Large intestine (tissue), 3 donors: ENCODE measurements at regions not wholly inside any gene's neighbourhood (a gene's known extent, or its start where the extent isn't known, plus 50 kb on each side); places are given as distances from the start of the nearest gene placed in this dataset.
A peak's percentile ranks its signal among the peaks of the same experiment; 100 is the strongest.

ENCODE experiments used
- DNase-seq, 2 donors: peaks; one replicate each; pipeline versions ENCODE4 v3.0.0 to v3.0.0-alpha.2; 2013
- H3K27ac ChIP-seq: one replicate; pipeline ENCODE4 v1.5.1; 2013; ENCODE audit warnings: low read length
- H3K27me3 ChIP-seq: 2 replicates; pipeline ENCODE4 v1.6.1; 2013; ENCODE audit warnings: low read length; ENCODE audit not compliant: control insufficient read depth, insufficient read depth
- H3K36me3 ChIP-seq: 2 replicates; pipeline ENCODE4 v1.6.1; 2013; ENCODE audit warnings: low read length; ENCODE audit not compliant: control insufficient read depth, insufficient read depth
- H3K4me1 ChIP-seq: one replicate; pipeline ENCODE4 v1.6.1; 2013; ENCODE audit warnings: low read length; ENCODE audit not compliant: control insufficient read depth, insufficient read depth
- H3K4me3 ChIP-seq: one replicate; pipeline ENCODE4 v1.5.1; 2013; ENCODE audit warnings: low read length
- H3K9me3 ChIP-seq: one replicate; pipeline ENCODE4 v1.6.1; 2013; ENCODE audit warnings: mild to moderate bottlenecking, low read depth, low read length, moderate library complexity; ENCODE audit not compliant: control insufficient read depth
- WGBS: methylation state at CpG from one replicate; pipeline ENCODE4 v1.1.5; 2013; ENCODE audit warnings: low lambda C conversion rate; ENCODE audit not compliant: insufficient coverage; 5-methylcytosine and 5-hydroxymethylcytosine counted together

GRCh38 chr1:29896791-29897714 lies 660.7 kb downstream of the PTPRU start:
- H3K4me1 ChIP-seq = no peaks in the 10 kb centered on the region
- H3K27ac ChIP-seq = no peak overlapping the region
- 63% methylated on average over 3 of the region's 12 CpGs for WGBS
- H3K36me3 ChIP-seq = no peaks in the 10 kb centered on the region
- H3K9me3 ChIP-seq = no peaks in the 10 kb centered on the region
- H3K27me3 ChIP-seq = peaks cover 12% of the 10 kb centered on the region
- H3K4me3 ChIP-seq = no peak overlapping the region
- DNase-seq = peak in 1 of 2 donors; percentile 26

GRCh38 chr1:29896300-29896699 lies 660.0 kb downstream of the PTPRU start:
- H3K4me1 ChIP-seq = no peaks in the 10 kb centered on the region
- peaks cover 6% of the 10 kb centered on the region for H3K27me3 ChIP-seq
- no peak overlapping the region for H3K27ac ChIP-seq
- DNase-seq = no peak
- H3K4me3 ChIP-seq = no peak overlapping the region
- no peaks in the 10 kb centered on the region for H3K36me3 ChIP-seq
- WGBS = 80% methylated on average over 1 of the region's 3 CpGs
- no peaks in the 10 kb centered on the region for H3K9me3 ChIP-seq

DNA sequence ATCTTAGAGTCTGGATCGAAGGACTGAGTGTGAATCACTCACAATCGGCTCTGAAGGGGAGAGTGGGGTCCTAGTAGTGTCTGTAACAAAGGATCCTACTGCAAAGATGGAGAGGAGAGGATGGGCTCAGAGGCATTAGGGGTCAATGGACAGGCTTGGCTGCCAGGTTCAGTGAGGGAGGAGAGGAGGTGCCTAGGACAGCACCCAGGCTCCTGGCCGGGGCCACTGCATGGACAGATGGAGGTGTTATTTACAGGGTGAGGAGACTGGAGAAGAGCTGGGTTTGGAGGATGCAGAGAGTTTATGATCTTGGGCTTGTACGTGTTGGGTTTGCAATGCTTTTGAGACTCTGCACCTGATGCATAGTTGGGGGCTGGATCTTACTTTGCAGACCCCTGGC lies 658.9 kb downstream of the PTPRU start:
- peaks cover 8% of the 10 kb centered on the region for H3K27me3 ChIP-seq
- DNase-seq = no peak
- no peaks in the 10 kb centered on the region for H3K9me3 ChIP-seq
- H3K4me1 ChIP-seq = no peaks in the 10 kb centered on the region
- H3K4me3 ChIP-seq = no peak overlapping the region
- H3K36me3 ChIP-seq = no peaks in the 10 kb centered on the region
- H3K27ac ChIP-seq = no peak overlapping the region
- WGBS = 83% methylated on average over 2 of the region's 4 CpGs

DNA sequence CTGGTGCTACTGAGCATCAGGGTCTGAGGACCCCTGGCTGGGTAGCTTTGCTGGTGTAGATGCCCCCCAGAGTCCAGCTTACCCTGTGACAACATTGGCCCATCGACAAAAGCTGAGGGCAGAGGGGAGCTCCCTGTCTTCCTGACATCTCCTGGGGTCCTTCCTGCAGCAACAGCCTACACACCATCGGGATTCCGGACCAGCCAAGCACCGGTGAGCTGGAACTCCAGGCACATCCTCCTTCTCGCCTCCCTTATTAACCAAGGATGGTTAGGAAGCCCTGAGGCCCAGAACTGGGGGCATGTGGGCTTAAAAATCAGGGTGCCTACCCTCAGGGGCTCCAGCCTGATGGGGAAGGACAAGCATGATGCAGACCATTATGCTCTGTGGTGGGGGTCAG lies 658.0 kb downstream of the PTPRU start:
- H3K4me3 ChIP-seq = no peak overlapping the region
- no peaks in the 10 kb centered on the region for H3K9me3 ChIP-seq
- H3K36me3 ChIP-seq = no peaks in the 10 kb centered on the region
- H3K4me1 ChIP-seq = no peaks in the 10 kb centered on the region
- WGBS = no CpG with 5 or more reads among the region's 5 CpGs
- peaks cover 9% of the 10 kb centered on the region for H3K27me3 ChIP-seq
- DNase-seq = no peak
- H3K27ac ChIP-seq = no peak overlapping the region

DNA sequence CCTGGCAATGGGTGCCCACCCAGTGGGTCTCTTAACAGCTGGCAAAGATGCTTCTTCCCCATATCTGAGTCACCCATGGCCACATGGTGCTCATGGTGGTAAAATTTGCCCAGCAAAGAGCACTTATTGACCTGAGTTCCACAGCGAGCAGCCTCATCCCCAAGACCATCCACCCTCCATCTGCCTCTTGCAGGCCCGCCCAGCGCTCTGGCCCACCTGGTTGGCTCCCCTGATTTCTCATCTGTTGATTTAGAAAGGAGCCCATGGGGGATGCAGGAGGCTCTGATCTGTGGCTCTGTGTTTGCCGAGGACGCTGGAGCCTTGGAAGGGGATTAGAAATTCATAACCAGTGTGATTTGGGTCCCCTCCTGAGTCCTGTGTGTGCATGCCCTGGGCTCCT lies 657.5 kb downstream of the PTPRU start:
- Histone ChIP-seq H3K27me3 (peaks cover 9% of the 10 kb centered on the region), H3K36me3 (no peaks in the 10 kb centered on the region), H3K9me3 (no peaks in the 10 kb centered on the region), H3K4me3 (no peak overlapping the region), H3K4me1 (no peaks in the 10 kb centered on the region), H3K27ac (no peak overlapping the region)
- no peak for DNase-seq
- WGBS = no CpG with 5 or more reads among the region's 5 CpGs

DNA sequence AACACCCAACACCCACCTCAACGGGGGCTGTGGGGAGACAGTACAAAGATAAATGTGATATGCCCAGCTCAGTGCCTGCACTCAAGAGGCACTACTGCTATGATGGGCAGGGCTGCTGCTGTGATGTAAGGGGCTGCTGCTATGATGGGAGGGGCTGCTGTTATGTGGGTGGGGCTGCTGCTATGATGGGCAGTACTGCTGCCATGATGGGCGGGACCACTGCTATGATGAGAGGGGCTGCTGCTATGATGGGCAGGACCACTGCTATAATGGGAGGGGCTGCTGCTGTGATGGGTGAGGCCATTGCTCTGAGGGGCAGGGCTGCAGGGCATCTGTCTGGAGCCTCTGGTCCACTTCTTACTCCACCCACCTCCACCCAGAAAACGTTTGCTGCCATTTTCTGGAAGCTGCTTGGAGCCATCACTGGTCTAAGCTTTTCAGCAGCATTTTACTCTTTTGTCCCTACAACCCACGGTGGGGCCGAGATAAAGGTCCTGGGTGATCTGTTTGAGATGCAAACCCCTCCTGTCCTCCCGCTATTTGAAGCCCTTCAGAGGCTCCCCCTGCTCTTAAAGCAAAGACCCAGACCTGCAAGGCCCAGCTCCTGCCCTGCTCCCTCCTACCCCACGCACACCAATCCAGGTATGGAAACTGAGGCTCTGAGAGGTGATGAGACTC lies 656.9 kb downstream of the PTPRU start:
- 100% methylated on average over 1 of the region's 7 CpGs for WGBS
- DNase-seq = no peak
- H3K9me3 ChIP-seq = no peaks in the 10 kb centered on the region
- peaks cover 9% of the 10 kb centered on the region for H3K27me3 ChIP-seq
- no peak overlapping the region for H3K4me3 ChIP-seq
- H3K27ac ChIP-seq = no peak overlapping the region
- no peaks in the 10 kb centered on the region for H3K4me1 ChIP-seq
- no peaks in the 10 kb centered on the region for H3K36me3 ChIP-seq

GRCh38 chr1:29892247-29892646 lies 655.9 kb downstream of the PTPRU start:
- H3K9me3 ChIP-seq = no peaks in the 10 kb centered on the region
- no CpG with 5 or more reads among the region's 1 CpG for WGBS
- H3K27ac ChIP-seq = no peak overlapping the region
- H3K4me3 ChIP-seq = no peak overlapping the region
- no peak for DNase-seq
- H3K36me3 ChIP-seq = no peaks in the 10 kb centered on the region
- peaks cover 9% of the 10 kb centered on the region for H3K27me3 ChIP-seq
- no peaks in the 10 kb centered on the region for H3K4me1 ChIP-seq

DNA sequence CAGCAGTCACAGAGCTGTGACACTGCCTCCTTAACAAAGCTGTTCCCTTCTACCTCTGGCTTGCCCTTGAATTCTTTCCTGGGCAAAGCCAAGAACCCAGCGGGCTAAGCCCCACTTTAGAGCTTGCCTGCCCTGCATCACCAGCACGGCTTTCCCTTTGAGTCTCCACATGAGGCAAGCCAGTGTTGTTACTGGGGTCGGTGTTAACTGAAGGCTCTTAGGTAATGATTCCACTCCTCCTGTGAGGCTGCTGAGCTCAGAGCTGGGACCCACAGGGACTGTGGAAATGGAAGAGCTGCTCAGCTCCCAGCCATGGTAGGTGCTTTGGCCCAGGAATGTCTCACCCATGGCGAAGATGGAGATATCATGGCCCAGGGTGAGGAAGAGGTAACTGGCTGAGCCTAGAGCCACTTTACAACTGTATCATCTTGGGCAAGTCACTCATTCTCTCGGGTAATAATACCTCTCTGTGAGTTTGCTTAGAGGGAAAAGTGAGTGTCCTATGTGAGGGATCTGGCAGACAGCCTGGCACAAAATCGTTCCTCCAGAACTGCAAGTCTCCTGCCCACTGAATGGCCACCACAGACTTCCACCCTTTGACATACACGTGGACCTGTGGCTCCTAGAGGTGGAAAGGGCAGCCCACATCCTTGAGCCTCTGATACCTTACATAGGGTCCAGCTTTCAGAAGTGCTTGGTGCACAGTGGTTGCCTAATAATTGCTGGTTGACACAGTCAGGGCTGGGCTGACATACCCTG lies 654.1 kb downstream of the PTPRU start:
- WGBS = no CpG with 5 or more reads among the region's 7 CpGs
- no peaks in the 10 kb centered on the region for H3K4me1 ChIP-seq
- H3K9me3 ChIP-seq = no peaks in the 10 kb centered on the region
- H3K27me3 ChIP-seq = peaks cover 3% of the 10 kb centered on the region
- H3K27ac ChIP-seq = no peak overlapping the region
- no peak for DNase-seq
- no peak overlapping the region for H3K4me3 ChIP-seq
- no peaks in the 10 kb centered on the region for H3K36me3 ChIP-seq

DNA sequence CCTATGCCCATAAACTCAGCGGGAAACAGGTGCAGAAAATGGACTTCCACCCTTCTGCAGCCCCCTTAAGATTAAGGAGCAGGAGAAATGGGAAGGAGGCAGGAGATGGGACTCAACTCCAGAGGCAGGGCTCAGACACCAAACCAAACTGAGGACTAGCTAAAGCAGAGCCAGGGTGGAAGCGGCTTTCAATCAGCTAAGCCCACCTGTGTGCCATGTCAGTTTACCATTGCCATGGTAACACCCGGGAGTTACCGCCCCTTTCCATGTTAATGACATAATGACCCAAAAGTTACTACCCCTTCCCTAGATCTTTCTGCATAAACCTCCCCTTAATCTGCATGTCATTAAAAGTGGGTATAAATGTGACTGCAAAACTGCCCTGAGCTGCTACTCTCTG lies 653.5 kb downstream of the PTPRU start:
- no peak for DNase-seq
- H3K9me3 ChIP-seq = no peaks in the 10 kb centered on the region
- WGBS = no CpG with 5 or more reads among the region's 4 CpGs

GRCh38 chr1:29884740-29885139 lies 648.4 kb downstream of the PTPRU start:
- Histone ChIP-seq H3K4me1 (no peaks in the 10 kb centered on the region), H3K36me3 (no peaks in the 10 kb centered on the region), H3K27ac (no peak overlapping the region), H3K9me3 (no peaks in the 10 kb centered on the region), H3K4me3 (no peak overlapping the region), H3K27me3 (no peaks in the 10 kb centered on the region)
- WGBS = no CpG with 5 or more reads among the region's 2 CpGs
- no peak for DNase-seq

More for the DNA sequence above, 653.5 kb downstream of the PTPRU start:
- Histone ChIP-seq H3K27ac (no peak overlapping the region), H3K27me3 (peaks cover 3% of the 10 kb centered on the region), H3K4me3 (no peak overlapping the region), H3K36me3 (no peaks in the 10 kb centered on the region), H3K4me1 (no peaks in the 10 kb centered on the region)
